VCaP (cell line): ENCODE measurements at regions not wholly inside any gene's neighbourhood (a gene's known extent, or its start where the extent isn't known, plus 50 kb on each side); places are given as distances from the start of the nearest gene placed in this dataset.

Source experiments
- H3K27ac ChIP-seq: fragments of 450-650 bp; 2 replicates; pipeline ENCODE4 v1.5.1; 2017
- TF ChIP-seq, protein P1 (sequence below): fragments of 450-650 bp; conservative IDR thresholded peaks from 2 replicates; pipeline ENCODE4 v1.5.1; 2017; ENCODE audit warnings: mild to moderate bottlenecking, moderate library complexity

DNA sequence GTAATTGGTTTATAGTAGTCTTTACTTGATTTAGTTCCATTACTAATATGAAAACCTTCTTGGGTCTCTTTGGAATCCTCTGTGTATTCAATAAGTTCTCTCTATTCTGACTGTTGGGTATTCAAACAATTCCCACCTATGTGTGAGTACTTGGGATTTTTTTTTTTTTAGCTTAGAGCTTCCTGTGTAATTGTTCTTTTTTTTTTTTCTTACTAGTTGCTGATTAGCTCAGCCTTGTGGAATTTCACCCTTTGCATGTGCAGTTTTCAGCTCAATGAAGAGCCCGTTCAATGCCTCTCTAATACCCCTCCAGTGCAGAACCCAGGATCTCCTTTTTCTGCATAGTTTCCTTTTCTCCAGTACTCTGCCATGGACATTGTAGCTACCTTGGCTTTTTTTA lies 339.1 kb upstream of the GALNT5 start:
- no peak overlapping the region for H3K27ac ChIP-seq

DNA sequence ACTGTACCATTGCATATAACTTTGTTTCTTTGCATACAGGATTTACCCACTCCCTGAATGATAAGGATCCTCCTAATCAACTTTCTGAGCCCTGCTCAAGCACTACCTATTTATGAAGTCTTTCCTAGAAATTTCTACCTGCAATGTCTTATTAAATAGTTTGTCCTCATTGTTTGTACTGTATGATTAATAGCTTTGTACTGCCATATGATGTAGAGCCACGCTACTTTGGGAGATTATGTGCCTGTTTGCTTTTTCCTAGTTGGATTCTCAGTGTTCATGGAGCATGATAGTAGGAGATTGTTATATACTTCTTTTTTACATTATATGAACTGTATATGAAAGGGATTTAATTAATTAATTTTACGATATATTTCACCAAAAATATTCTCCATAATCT lies 327.1 kb upstream of the GALNT5 start:
- H3K27ac ChIP-seq, result no peak overlapping the region
- TF ChIP-seq, protein P1, sequence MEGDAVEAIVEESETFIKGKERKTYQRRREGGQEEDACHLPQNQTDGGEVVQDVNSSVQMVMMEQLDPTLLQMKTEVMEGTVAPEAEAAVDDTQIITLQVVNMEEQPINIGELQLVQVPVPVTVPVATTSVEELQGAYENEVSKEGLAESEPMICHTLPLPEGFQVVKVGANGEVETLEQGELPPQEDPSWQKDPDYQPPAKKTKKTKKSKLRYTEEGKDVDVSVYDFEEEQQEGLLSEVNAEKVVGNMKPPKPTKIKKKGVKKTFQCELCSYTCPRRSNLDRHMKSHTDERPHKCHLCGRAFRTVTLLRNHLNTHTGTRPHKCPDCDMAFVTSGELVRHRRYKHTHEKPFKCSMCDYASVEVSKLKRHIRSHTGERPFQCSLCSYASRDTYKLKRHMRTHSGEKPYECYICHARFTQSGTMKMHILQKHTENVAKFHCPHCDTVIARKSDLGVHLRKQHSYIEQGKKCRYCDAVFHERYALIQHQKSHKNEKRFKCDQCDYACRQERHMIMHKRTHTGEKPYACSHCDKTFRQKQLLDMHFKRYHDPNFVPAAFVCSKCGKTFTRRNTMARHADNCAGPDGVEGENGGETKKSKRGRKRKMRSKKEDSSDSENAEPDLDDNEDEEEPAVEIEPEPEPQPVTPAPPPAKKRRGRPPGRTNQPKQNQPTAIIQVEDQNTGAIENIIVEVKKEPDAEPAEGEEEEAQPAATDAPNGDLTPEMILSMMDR, result no peak

More for the DNA sequence above, 339.1 kb upstream of the GALNT5 start:
- TF ChIP-seq, protein P1, result no peak

DNA sequence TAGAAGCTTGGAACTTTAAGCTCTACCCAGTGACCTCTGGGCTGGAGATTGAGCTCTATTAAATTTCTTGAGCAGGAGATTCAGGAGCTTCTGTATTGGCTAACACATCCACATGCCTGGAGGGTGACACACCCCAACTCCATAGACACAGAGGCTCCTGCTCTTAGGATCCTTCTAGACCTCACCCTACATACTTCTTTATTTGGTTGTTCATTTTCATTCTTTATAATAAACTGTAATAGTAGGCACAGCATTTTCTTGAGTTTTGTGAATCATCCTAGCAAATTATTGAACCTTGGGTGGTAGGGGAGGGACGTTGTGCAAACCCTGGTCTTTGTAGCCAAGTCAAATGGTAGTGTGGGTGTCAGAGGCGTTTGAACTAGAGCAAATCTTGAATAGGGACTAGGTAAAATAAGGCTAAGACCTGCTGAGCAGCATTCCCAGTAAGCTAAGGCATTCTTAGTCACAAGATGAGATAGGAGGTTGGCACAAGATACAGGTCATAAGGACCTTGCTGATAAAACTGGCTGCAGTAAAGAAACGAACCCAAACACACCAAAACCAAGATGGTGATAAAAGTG lies 323.8 kb upstream of the GALNT5 start:
- TF ChIP-seq, protein P1, result no peak

DNA sequence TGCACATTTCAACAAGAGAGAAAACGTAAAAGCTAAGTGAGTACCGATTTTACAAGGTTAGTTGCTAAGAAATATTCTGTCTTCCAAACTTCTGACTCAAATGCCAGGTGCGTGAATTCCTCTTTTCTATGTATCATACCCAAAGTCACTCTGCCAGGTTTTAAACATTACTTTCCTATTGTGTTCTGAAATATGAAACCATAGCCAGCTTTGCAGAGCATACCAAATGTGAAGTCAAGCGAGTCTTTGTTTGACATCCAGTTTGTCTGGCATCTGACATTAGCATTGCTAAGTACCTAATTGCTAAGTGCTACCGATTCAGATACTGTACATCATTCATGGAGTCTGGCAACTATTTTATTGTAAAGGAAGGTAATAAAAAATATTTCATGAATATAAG lies 321.9 kb upstream of the GALNT5 start:
- TF ChIP-seq, protein P1, result no peak
- H3K27ac ChIP-seq, result no peak overlapping the region

More for the DNA sequence above, 323.8 kb upstream of the GALNT5 start:
- H3K27ac ChIP-seq, result no peak overlapping the region

DNA sequence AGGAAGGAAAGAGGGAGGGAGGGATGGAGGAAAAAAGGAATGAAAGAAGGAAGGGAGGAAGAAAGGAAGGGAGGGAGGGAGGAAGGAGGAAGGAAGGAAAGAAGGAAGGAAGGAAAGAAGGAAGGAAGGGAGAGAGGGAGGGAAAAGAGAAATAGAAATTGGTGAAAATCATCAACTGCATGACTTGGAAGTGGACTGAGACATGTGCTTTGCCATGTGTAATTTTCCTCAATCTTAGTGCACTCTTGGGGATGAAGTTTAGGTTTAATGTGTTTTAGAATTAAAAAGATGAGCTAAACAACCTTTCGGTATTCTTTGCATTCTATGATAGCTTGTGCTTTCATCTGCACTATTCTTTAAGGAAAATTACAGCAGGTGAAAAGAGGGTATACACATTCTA lies 320.1 kb upstream of the GALNT5 start:
- TF ChIP-seq, protein P1, result no peak
- H3K27ac ChIP-seq, result no peak overlapping the region

DNA sequence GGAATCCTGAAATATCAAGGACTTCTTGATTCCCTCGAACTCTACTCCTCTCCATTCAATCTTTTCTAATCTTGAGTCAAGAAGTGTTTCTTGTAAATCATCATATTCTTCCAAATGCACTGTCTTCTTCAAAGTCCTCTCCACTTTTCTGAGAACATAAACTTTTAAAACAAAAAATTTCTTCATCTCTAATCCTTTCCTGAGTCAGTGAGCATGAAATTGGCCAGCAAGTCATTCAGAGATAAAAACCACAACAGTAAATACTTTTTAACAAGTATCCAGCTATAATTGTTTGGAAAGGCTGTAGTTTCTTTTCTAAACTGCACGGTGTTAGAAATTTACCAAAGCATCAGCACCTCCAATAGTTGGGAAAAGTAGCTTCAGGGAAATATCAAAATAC lies 312.6 kb upstream of the GALNT5 start:
- TF ChIP-seq, protein P1, result no peak
- H3K27ac ChIP-seq, result no peak overlapping the region

DNA sequence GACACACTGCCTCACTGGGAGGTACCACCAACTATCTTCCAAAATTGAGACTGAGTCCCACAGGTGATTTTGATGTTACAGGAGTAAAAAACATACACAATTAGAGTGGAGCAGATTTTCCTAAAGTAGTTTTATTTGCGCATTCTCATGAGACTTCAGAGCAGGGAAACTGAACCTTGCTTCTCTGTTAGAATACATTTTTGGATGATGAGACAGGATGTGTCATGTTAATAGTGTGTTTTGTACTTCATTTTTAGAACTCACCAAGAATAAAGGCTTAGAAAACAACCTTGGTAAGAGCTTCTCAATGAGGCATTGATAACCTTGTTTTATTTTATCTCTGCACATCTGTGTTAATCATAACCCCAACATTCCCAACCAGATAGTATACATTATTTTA lies 310.2 kb upstream of the GALNT5 start:
- TF ChIP-seq, protein P1, result no peak
- H3K27ac ChIP-seq, result no peak overlapping the region

DNA sequence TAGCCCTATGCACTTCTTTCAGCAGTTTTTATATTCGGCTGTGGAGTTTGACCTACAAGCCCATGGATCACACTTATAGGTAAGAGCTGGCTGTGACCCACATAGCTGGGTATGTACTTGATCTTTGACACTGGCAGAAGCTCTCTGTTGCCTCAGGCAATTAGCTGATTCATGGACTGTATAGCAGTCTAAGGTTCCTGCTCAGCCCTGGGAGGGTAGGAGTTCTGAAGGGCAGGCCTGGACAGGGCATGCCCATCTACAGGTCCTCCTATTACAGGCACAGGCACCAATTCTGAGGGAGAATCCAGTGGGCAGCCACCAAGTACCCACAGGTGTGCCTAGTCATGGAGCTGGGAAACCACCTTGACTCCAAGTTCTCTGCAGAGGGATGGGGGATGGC lies 301.8 kb upstream of the GALNT5 start:
- TF ChIP-seq, protein P1, result no peak
- H3K27ac ChIP-seq, result no peak overlapping the region
